ENCODE measurements at regions not wholly inside any gene's neighbourhood (a gene's known extent, or its start where the extent isn't known, plus 50 kb on each side); places are given as distances from the start of the nearest gene placed in this dataset.
A peak's percentile ranks its signal among the peaks of the same experiment; 100 is the strongest.

DNA sequence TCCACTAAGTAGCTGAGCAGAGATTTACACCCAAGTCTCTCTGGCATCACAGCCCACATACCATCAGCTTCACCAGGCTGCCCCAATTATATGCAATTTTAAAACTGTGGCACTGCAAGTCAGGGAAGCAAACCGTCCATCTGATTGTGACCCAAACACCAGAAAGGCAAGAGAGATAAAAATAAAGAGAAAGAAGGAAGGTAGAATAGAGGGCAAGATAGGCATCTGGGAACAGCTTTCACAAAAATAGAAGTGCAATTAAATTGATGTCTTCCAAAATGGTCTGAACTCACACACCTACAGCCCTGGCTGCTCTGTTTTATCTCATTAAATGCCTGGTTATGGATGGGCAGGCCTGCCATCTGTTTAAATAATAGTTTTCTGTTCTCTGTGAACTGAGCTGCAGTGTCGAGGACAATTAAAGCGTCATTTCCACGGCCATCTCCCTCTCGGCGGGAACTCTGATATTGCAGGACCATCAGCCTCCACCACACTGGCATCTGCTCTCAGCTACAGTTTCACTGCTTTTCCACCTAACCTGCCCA, 509.1 kb downstream of the INHBA start:
- in situ Hi-C loops (cut with HindIII; ENCODE audit: low pct_unique_long_range_greater_than_20kb, low sequenced_read_pairs): no loop called here
- no peak for DNase-seq (ENCODE audit: low read depth in 1 of 2, low spot score in 1 of 2)
- no peak for TF ChIP-seq JUND (IDR thresholded peaks at IDR 0.05; ENCODE audit: low read depth)

DNA sequence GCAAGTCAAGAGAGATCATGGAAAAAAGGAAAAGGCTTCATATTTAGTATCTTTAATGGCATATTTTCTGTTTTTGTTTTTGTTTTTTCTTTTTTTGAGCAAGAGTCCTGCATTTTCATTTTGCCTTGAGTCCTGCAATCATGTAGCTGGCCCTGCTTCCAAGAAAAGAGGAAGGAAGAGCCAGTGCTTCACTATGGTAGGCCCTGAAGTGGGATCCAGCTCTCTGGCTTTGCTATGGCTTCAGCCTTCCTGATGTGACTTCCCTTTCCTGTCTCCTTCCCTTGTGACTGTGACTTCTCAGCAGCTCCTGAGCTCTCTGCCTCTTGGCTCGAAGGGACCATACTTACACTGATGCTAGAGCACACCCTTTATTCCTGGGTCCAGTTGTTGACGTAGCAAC, 512.3 kb downstream of the INHBA start:
- in situ Hi-C loops (cut with HindIII; ENCODE audit: low pct_unique_long_range_greater_than_20kb, low sequenced_read_pairs): no loop called here
- no peak for TF ChIP-seq JUND (IDR thresholded peaks at IDR 0.05; ENCODE audit: low read depth)
- DNase-seq (ENCODE audit: low read depth in 1 of 2, low spot score in 1 of 2): no peak

DNA sequence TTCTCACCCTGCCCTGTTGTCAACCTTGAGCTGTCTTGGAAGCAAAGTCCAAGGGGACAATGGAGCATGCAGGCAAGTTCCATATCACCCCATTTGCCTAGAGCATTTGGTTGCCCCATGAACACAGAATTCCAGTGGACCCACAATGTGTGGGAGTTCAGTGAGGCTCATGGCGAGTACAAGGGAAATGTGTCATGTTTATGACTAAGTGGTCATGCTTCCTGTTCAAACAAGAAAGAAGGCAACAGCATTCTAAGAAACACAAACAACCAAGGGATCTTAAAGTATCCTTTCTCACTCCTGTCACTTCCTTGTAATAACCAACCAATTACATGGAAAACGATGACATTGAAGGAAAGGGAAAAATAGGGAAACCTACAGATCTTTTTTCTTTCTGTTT, 513.0 kb downstream of the INHBA start:
- DNase-seq (ENCODE audit: low read depth in 1 of 2, low spot score in 1 of 2): peak in 1 of 2 experiments; percentile 65
- TF ChIP-seq JUND (IDR thresholded peaks at IDR 0.05; ENCODE audit: low read depth): no peak
- in situ Hi-C loops (cut with HindIII; ENCODE audit: low pct_unique_long_range_greater_than_20kb, low sequenced_read_pairs): no loop called here

DNA sequence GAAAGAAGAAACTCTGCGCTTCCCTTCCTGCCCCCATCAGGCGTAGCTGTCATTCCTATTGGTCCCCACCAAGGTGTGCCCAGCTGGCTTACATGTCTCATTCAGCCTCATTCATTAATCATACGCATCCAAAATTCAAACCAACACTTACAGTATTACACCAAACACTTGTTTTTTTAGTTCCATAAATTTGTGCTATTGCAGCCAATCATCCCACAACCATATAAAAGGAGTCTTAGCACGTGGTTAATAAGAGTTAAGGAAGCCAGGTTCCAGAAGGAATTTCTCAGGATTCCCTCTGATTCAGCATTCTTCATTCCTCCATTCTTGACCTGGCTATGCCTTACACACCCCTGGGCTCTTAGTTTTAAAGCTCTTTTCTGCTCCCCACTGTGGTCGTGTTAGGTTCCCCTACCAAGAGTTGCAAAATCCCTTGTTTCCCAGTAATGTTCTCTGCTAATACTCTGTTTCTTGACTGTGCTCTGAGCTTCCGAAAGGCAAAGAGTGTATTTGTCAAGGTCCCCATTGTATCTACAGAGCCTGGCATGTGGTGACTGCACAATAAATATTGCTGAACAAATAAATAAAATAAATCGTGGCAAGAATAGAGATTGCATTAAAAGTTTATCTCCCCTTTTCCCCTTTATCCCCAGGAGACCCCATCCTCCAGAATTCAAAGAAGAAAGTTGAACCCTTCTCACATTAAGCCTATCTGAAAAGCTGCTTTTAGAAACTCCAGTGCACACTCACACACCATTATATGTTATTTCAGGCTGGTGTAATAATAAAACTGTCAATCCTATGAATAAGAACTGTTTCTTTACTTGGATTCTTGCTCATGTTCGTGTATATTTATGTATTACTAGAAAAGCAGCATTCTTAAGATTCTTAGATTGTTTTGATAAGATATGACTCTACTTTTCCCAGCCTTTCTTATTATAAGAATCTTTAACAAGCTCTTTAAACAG, 514.4 kb downstream of the INHBA start:
- TF ChIP-seq JUND (IDR thresholded peaks at IDR 0.05; ENCODE audit: low read depth): peak; percentile 87
- in situ Hi-C loops (cut with HindIII; ENCODE audit: low pct_unique_long_range_greater_than_20kb, low sequenced_read_pairs): no loop called here
- peak; percentile 23 to 86 for DNase-seq (ENCODE audit: low read depth in 1 of 2, low spot score in 1 of 2)

DNA sequence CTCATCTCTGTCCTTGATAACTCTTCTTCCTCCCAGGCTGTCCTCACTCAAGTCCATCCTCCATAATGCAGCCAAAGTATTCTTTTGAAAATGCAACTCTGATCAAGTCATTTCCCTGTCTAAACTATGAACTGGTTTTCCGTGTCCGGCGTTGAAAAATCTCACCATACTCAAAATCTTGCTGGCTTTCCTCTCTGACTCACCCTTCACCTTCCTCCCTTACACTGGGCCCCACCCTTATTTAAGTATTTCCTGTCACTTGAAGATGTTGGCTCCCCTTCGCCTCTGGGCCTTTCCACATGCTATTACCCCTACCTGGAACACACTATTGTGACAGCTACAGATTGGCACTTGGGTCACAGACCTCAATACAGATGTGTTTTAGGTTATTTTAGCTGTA, 515.6 kb downstream of the INHBA start:
- in situ Hi-C loops (cut with HindIII; ENCODE audit: low pct_unique_long_range_greater_than_20kb, low sequenced_read_pairs): no loop called here
- no peak for TF ChIP-seq JUND (IDR thresholded peaks at IDR 0.05; ENCODE audit: low read depth)

DNA sequence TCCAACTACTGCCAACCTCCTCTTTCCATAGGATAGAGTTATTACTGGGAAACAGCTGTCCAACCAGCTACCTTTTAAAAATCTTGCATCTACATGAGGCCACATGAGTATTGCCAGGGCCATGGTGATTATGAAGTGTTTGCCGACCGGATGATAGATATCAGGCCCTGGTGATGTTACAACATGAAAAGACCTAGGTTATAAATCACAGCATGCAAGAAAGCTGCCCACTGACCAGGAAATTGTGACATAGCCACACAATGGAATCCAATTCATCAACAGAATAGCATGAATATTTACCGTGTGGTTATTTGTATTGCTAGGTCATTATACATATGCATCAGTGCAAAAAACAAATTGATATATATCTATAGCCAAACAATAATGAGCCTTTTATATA, 517.0 kb downstream of the INHBA start:
- in situ Hi-C loops (cut with HindIII; ENCODE audit: low pct_unique_long_range_greater_than_20kb, low sequenced_read_pairs): no loop called here
- peak in 1 of 2 experiments; percentile 74 for DNase-seq (ENCODE audit: low read depth in 1 of 2, low spot score in 1 of 2)
- TF ChIP-seq JUND (IDR thresholded peaks at IDR 0.05; ENCODE audit: low read depth): no peak

More for the DNA sequence above, 515.6 kb downstream of the INHBA start:
- DNase-seq (ENCODE audit: low read depth in 1 of 2, low spot score in 1 of 2): no peak

DNA sequence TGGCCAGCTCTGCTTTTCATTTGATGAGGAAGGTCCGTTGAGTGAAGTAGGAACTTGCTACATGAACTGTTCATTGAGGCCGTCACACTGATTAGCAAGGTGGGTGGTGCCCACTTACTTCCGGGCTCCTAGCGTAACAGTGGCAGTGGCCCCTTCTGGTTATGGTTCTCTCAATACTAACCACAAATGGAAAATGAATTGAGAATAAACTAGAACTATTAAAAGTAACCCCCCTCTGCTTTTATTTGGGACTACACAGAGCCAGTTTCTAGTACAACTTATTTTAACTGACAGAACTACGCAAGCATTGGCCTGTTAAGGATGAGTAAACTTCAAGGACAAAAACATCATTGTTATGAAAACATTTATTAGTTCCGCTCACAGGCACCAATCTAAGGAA, 519.1 kb downstream of the INHBA start:
- in situ Hi-C loops (cut with HindIII; ENCODE audit: low pct_unique_long_range_greater_than_20kb, low sequenced_read_pairs): no loop called here
- DNase-seq (ENCODE audit: low read depth in 1 of 2, low spot score in 1 of 2): no peak
- no peak for TF ChIP-seq JUND (IDR thresholded peaks at IDR 0.05; ENCODE audit: low read depth)

DNA sequence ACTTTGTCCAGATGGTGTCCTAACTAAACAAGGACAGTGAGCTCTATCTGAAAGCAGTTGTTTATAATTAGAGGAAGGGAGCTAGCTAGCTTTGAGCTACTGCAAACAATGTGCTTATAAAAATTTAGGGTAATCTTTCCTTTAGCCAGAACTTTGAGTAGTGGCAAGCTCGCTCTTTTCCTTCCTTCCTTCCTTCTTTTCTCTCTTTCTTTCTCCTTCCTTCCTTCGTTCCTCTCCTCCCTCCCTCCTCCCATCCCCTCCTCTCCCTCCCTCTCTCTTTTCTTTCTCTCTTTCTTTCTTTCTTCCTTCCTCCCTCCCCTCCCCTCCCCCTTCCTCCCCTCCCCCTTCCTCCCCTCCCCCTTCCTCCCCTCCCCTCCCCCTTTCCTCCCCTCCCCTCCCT, 520.1 kb downstream of the INHBA start:
- no peak for TF ChIP-seq JUND (IDR thresholded peaks at IDR 0.05; ENCODE audit: low read depth)
- no peak for DNase-seq (ENCODE audit: low read depth in 1 of 2, low spot score in 1 of 2)
- in situ Hi-C loops (cut with HindIII; ENCODE audit: low pct_unique_long_range_greater_than_20kb, low sequenced_read_pairs): no loop called here

DNA sequence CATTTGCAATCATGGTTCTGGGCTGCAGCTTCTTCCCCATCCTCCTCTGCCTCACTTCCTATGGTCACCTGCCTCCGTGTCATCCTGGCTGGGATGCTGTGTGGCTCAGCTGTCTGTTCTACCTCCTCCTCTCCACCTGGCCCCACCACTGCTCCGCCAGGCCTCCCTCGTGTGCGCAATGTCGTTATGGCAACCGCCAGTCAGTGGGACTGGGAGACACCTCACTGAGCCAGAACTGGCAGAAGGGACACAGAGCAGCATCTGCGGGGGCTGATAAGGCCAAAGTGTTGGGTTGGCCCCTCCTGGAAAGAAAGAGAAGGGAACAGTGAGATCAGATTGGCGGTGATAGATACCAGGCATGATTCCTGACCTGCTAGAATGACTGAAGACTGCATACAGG, 527.5 kb downstream of the INHBA start:
- DNase-seq (ENCODE audit: low read depth in 1 of 2, low spot score in 1 of 2): no peak
- in situ Hi-C loops (cut with HindIII; ENCODE audit: low pct_unique_long_range_greater_than_20kb, low sequenced_read_pairs): no loop called here
- TF ChIP-seq JUND (IDR thresholded peaks at IDR 0.05; ENCODE audit: low read depth): no peak

DNA sequence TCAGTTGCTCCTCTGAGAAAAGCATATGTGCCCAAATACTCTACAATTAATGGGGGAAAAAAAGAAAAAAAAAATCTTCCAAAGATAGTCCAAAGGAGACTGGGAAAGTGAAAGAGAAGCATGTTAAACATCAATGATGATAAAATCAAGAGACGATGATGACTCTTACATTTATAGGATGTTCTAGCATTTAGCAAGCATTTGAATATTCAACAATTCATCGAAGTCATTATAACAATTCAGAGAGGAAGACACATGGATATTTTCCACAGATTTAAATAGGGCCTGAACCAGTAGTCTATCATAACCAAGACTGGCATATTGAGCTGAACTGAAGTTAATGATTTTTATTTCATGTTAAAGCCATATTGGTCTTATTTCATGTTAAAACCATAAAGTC, 528.4 kb downstream of the INHBA start:
- no peak for TF ChIP-seq JUND (IDR thresholded peaks at IDR 0.05; ENCODE audit: low read depth)
- in situ Hi-C loops (cut with HindIII; ENCODE audit: low pct_unique_long_range_greater_than_20kb, low sequenced_read_pairs): no loop called here
- no peak for DNase-seq (ENCODE audit: low read depth in 1 of 2, low spot score in 1 of 2)

DNA sequence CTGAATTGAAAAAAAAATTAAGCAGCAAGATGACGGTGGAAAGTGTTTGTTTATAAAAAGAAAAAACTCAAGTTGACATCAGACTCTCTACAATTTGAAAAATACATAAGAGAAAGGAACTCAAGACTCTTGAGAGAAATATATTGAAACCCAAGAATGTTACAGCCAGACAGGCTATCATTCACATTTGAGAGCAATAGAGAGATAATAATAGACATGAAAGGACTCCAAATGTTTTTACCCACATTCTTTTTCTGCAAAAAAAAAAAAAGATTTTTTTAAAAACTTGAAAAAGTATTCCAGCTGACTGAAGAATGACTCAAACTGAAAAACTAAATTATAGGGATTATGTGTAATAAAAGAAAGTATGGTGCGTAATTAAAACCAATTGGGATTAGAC, 532.4 kb downstream of the INHBA start:
- DNase-seq (ENCODE audit: low read depth in 1 of 2, low spot score in 1 of 2): no peak
- no peak for TF ChIP-seq JUND (IDR thresholded peaks at IDR 0.05; ENCODE audit: low read depth)
- in situ Hi-C loops (cut with HindIII; ENCODE audit: low pct_unique_long_range_greater_than_20kb, low sequenced_read_pairs): no loop called here

DNA sequence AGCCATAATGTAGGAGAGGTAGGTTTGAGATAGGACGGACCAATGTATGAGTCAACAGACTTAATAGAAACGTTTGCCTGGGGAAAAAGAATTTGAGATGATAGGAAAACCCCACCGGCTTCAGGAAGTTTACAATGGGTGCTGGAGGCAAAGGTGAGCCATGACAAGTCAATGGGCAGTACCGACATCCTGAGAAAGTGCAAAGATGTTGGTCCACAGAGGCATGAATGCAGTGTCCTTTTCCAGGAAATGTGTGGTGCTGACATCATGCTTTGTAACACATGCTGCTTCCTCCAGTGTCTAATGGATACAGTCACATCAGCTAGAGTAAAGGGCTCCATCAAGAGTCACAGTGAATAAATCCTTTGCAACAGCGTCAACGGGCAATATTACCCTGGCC, 533.6 kb downstream of the INHBA start:
- in situ Hi-C loops (cut with HindIII; ENCODE audit: low pct_unique_long_range_greater_than_20kb, low sequenced_read_pairs): no loop called here
- no peak for DNase-seq (ENCODE audit: low read depth in 1 of 2, low spot score in 1 of 2)
- TF ChIP-seq JUND (IDR thresholded peaks at IDR 0.05; ENCODE audit: low read depth): no peak

DNA sequence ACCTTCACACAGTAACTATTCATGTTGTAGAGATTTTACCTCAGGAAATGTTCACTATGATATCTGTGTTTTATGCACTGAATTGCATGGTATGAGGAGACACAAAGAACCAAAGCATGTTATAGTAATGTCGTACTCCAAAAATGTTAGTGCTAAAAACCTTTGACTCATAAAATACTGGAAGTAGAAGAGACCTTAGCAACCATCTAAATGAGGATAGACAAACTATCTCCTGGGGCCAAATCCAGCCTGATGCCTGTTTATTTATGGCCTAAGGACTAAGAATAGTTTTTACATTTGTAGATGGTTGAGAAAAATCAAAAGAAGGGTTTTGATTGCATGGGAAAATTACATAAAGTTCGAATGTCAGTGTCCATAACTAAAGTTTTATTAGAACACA, 535.1 kb downstream of the INHBA start:
- in situ Hi-C loops (cut with HindIII; ENCODE audit: low pct_unique_long_range_greater_than_20kb, low sequenced_read_pairs): no loop called here
- no peak for TF ChIP-seq JUND (IDR thresholded peaks at IDR 0.05; ENCODE audit: low read depth)
- DNase-seq (ENCODE audit: low read depth in 1 of 2, low spot score in 1 of 2): no peak
